ENCODE measurements at regions not wholly inside any gene's neighbourhood (a gene's known extent, or its start where the extent isn't known, plus 50 kb on each side); places are given as distances from the start of the nearest gene placed in this dataset.
"Not testable (repeated sequence)": the region's sequence is repeated elsewhere in the genome, so short reads cannot be mapped to it uniquely, and the experiment has no call there.

DNA sequence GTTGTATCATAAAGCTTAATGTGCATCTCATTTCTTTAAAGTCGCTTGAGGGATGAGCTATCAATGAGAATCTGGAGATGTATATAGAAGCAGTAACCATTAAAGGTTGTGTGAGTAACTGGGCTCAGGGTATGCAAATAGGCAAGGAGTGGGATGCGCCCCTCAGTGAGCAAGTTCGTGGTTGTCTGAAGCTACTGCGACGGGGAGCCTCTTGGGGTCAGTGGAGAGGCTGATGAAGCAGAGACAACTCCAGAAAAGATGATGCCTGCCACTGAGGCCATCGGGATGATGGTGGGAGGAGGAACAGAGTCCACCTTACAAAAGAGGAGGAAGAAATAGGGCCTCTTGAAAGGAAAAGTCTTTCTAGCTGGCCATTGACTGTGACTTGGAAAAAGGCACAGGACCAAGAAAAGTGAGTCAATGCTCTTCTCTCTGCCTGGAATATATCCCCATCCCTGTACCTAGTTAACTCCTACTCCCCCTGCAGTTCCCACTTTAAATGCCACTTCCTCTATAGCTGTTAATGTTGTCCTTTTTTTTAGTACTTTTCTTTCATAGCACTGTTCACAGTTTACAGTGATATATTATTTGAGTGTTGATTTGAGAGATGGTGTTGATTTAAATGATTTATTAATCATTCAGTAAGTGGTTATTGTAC lies 51.4 kb upstream of the LSM6 start:
- DNase-seq (ENCODE audit: low read depth in 4 of 4, low spot score in 3 of 4), result no peak

DNA sequence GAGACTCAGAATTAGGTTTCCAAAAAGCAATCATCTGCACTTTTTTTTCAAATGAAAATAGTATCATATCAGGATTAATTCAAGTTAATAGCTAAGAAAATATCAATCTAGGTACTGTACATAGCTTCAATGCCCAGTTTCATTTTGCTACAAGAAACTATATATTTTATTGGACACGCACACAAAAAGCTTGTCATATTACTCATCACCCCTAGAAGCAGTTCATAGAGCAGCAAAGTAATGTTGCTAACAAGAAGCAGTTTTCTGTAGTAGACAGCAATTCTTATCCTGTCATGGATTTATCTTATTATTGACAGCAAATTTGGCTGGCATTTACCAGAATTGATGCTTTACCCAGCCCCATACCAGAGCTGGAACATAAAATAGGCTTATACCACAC lies 52.3 kb upstream of the LSM6 start:
- no peak for DNase-seq (ENCODE audit: low read depth in 4 of 4, low spot score in 3 of 4)

DNA sequence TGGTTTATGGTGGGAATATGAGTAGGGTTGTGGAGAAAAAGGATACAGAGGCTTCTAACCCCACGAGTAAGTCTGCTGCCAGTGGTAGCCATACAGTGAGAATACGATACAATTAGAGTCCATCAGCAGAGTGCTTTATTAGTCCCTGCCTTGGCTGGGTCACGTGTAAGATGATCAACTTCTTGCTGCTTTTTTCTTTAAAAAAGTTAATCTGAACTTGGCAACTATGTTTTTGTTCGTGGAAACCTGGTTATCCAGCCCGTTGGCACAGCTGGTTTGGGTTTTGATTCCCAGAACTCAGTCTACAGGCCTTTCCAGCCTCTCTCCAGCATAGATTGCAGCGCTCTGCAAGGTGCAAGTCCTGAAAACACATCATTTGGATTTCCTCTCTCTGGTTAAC lies 53.1 kb upstream of the LSM6 start:
- no peak for DNase-seq (ENCODE audit: low read depth in 4 of 4, low spot score in 3 of 4)

DNA sequence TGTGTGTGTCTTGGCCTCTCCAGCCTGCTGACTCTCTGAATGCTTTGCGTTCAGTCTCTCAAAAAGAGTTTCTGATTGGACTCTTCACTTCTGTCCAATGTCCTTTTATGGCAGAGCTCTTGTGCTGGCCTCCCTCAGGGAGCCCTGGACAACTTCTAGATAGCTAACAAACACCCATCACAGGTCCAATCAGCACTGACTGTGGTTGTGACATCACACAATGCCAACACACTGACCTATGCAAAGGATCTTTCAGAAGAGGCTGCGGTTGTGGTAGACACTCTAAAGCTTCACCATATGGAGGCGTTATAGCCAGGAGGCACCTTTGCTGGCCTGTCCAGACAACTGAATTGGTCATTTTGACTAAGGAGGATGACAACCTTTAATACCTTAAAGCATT lies 53.8 kb upstream of the LSM6 start:
- no peak for DNase-seq (ENCODE audit: low read depth in 4 of 4, low spot score in 3 of 4)

DNA sequence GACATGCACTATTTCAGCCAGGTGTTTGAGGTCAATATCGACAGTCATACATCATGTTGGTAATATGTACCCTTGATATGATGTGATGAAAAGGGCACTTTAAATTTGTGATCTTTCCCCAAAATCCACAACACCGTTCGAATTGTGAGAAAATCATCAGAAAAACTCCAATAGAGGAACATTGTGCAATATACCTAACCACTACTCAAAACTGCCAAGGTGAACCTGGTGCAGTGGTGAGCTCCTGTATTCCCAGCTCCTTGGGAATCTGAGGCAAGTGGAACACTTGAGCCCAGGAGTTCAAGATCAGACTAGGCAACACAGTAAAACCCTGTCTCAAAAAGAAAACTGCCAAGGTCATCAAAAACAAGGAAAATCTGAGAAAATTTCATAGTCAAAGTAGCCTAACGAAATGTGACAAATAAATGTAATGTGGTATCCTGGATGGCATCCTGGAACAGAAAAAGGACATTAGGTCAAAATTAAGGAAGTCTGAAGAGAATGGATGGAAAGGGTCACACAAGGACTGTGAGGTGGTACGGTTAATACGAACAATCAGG lies 55.6 kb upstream of the LSM6 start:
- DNase-seq (ENCODE audit: low read depth in 4 of 4, low spot score in 3 of 4), result no peak

DNA sequence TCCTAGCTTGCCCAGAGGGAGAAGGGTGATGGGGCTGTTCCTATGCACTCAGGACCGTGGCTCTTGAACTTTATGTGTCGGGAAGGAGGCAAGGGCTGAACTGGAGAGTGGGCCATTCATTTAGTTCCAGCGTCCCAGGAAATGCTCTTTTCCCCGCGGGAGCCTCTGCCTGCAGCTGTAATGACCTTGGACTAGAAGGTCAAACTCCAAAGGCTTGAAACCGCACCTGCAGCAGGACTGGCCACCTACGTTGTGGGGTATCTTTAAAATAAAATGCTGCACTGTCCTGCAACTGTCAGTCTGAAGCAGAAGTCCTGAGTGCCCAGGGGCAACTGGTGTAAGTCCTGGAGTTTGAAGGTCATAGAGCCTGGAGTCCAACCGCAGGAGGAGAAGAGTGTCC lies 61.5 kb upstream of the LSM6 start:
- DNase-seq (ENCODE audit: low read depth in 4 of 4, low spot score in 3 of 4), result no peak

DNA sequence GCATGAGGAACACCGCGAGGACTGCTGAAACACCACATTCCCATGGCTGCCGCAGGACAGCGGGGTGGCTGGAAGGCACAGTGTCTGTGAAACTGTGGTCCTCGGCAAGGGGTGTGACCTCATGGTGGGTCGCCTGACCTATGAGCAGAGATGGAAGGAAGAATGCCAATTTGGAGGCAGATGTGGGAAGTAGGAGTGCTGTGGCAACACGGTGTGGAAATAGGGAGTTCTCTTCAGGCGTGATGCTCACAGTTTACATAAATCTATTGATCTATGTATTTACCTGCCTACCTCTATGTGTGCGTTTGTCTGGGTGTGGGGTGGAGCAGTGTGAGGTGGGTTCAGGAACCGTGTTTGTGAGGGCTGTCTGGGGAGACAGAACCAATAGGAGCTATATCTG lies 62.3 kb upstream of the LSM6 start:
- no peak for DNase-seq (ENCODE audit: low read depth in 4 of 4, low spot score in 3 of 4)

DNA sequence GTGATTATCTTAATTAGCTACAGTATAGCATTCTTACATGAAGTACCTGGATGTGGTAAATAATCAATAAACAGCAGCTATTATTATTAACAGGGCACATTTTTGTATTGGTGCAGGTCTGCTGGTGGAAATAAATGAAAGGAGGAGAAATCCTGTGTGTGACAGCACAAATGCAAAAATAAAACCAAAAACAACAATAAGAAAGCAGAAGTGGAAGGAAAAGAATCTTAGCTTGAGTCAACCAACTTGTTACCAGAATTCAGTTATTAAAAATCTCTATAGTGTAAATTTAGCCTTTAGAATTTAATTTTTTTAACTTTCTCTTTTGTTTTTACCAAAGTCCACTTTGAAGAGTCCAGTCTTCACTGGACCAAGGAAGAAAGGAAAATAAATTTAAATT lies 63.1 kb upstream of the LSM6 start:
- no peak for DNase-seq (ENCODE audit: low read depth in 4 of 4, low spot score in 3 of 4)

DNA sequence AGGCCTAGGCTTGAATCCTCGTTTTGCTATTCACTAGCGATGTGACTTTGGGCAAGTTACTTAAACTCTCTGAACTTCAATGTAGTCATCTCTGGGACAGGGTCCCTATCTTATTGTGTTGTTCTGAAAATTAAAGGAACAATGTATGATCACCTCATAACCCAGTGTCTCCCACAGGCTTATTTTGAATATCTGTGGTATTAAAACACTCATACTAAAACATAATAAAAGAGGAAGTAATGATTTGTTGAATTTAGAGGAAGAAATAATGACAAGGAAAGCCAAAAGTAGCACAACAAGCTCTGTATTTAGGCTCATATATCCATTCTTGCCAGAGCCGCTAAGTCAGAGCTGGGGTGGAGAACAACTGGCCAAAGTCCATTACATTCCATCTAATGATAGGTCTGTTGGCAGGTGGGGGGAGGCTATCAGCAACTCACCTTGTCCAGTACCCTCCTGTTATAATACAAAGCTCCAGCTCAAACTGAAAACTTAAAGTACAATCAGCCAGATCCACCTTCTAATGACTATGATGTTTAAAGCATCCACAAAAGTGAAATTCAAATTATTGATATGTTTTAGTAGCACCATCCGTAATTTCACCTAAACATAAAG lies 64.5 kb upstream of the LSM6 start:
- no peak for DNase-seq (ENCODE audit: low read depth in 4 of 4, low spot score in 3 of 4)

DNA sequence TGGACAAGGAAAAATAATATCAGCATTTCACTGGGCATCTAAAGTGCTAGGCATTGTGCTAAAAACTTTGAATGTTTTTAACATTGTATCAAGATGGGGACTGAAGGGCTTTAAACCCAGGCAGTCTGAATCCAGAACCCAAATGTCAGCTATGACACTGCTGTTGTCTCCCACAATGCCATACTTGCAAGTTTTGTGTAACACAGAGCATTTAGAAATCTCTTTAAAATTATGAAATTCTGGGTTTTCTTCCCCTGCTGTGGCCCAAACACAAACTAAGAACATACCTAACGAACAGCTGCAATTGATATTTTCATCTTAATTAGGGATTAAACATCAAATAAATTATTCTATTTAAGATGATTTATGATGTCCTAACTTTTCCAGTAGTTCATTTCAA lies 66.8 kb upstream of the LSM6 start:
- DNase-seq (ENCODE audit: low read depth in 4 of 4, low spot score in 3 of 4), result no peak

DNA sequence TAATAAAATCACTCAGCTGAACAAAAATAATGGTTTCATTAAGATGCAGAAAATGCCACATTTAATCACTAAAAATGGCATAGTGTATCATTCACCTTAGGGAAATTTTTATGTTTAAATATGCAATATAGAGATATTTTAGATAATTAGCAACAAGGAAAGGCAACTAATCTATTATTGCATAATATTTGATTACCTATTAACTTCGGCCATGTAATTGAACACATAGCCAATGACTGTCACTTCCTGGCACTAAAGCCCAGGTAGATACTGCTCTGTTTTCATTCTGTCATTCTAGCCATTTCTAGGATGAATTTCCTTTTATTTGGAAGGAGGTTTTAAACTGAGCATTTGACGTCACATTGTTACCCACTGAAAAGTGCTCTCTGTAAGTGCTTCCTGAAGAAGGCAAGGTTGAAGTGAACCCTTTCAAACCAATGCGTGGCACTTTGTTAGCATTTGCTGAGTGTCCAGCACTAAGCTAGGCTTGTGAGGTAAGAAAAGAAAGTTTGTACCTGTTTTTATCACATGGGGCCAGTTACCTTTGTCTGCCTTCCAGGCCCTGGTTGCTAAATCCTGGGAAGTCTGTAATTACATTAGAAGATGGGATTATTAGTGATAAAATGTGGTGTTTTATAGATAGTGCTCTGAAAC lies 67.8 kb upstream of the LSM6 start:
- DNase-seq (ENCODE audit: low read depth in 4 of 4, low spot score in 3 of 4), result no peak

DNA sequence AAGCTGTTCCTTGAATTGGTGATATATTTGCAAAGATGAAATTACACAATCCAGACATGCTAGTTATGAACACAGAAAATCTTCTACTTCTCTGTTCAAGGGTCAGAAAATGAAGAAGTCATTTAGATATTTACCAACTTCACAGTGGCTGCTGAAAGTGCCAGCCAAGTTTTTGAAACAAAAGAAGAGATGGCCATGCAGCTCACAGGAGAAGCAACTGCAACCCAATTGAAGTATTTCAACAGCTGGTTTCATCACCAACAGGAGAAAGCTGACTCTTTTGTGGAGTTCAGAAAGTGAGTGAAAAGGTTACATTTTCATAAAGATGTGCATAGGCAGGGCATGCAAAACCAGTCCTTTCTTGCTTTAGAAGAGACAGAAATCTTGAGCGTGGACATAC lies 70.1 kb upstream of the LSM6 start:
- no peak for DNase-seq (ENCODE audit: low read depth in 4 of 4, low spot score in 3 of 4)

DNA sequence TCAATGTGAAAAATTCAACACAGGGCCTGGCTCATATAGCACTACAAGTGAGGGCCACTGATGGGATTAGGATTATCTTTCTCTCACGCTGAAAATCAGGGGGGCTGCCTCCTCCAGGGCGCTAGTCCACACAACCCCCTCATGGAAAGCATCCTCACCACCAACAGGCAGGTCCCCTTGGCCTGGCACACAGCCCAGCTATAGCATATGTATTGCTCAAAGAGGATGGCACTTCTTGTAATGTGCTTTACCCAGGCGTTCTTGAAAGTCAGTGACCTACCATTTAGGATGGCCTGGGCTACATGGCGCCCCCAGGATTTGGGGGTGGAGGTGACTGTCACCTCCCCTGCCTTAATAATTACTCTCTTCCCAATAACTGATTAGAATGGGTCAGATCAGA lies 71.0 kb upstream of the LSM6 start:
- no peak for DNase-seq (ENCODE audit: low read depth in 4 of 4, low spot score in 3 of 4)

DNA sequence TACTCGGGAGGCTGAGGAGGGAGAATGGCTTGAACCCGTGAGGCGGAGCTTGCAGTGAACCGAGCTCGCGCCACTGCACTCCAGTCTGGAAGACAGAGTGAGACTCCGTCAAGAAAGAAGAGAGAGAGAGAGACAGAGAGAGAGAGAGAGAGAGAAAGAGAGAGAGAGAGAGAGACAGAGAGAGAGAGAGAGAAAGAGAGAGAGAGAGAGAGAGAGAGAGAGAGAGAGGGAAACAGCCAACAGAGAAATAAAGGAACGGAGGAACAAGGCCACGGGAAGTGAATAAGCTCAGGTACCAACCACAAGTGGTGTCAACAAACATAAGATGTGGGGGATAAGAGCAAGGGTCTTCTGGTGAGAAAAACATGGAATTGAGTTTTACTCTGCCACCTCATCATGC lies 71.5 kb upstream of the LSM6 start:
- DNase-seq (ENCODE audit: low read depth in 4 of 4, low spot score in 3 of 4), result not testable (repeated sequence)

DNA sequence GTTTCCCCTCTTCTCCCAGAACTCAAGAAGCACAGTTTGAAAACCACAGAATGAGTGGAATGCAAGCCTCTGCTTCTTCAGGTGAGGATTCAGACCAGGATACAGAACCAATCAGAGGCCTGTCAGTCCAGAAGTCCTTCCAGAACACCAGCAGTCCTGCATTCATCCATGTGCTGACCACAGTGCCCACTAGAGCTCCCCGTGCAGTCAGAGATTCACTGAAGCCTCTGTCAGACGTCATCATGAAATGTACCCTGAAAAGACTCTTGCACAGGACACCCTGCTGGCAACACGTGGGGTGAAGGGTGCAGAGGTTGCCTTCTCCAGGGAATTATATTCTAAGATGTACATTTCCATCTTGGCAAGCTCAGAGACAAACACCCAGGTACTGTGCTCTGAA lies 75.9 kb upstream of the LSM6 start:
- no peak for DNase-seq (ENCODE audit: low read depth in 4 of 4, low spot score in 3 of 4)

DNA sequence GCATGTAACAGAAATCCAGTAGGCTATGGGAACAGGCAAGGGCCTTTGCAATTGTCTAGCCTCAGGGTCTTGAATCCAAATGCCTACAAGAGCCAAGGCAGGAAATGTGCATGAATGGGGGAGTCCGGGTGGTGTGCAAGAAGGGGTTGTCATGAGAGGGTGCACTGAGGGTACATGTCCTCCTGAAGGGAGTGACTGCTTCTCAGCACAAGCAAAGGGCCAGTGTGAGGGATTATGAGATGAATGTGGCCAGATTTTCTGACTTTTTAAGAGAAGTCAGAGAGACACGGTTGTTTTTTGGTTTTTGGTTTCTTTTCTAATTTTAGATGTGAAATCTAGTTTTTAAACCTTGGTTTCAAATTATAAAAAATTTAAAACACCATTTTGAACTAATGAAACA lies 76.5 kb upstream of the LSM6 start:
- no peak for DNase-seq (ENCODE audit: low read depth in 4 of 4, low spot score in 3 of 4)

DNA sequence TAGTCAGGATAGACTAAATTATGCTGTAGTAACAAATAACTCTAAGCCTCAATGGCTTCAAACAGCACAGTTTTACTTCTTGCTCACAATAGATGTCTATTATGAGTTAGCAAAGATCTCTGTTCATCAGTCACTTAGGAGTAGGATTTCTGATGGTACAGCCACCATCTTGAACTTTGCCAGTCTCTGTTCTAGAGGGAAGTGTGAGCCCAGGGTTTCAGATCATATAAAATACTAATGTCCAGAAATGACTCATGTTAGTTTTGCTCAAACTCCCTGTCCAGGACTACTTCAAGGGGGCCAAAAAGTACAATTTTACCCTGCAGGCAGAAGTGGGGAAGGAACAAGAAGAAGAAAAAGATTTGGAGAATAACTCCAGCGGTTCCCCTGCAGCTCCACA lies 77.1 kb upstream of the LSM6 start:
- DNase-seq (ENCODE audit: low read depth in 4 of 4, low spot score in 3 of 4), result no peak

DNA sequence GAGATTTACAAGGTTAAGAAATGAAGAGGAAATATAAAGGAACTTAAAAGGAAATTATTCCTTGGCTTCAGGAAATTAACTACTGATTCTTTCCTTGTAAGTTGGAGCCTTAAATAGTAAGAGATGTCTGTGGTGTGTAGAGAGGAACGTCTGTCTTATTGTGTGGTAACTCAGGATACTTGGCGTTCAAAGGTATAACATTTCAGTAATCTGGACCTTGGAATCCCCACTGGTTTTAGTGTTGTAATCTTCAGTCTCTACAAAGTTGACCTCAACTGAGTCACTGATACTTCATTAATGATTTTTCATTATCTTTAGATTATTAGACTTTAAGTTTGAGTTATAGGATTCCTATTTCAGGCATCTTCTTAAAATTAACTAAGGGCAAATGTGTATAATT lies 79.1 kb upstream of the LSM6 start:
- no peak for DNase-seq (ENCODE audit: low read depth in 4 of 4, low spot score in 3 of 4)

DNA sequence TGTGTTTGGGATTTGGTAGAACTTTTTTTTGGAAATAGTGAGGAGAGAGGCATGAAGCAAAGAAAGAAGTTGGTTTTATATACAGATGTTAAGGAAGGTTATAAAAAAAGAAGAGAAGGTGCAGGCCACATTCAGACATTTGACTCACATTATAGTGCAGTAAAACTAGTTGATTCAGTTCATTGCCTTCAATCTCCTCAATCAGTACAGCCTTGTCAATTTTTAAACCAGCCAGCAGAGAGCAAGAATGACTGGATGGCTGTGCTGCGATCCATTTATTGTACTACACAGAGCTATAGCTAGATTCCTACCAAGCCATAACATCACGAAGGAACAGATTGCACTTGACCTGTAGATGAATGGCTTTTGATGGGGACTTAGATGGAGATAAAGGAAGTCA lies 79.7 kb upstream of the LSM6 start:
- DNase-seq (ENCODE audit: low read depth in 4 of 4, low spot score in 3 of 4), result no peak

DNA sequence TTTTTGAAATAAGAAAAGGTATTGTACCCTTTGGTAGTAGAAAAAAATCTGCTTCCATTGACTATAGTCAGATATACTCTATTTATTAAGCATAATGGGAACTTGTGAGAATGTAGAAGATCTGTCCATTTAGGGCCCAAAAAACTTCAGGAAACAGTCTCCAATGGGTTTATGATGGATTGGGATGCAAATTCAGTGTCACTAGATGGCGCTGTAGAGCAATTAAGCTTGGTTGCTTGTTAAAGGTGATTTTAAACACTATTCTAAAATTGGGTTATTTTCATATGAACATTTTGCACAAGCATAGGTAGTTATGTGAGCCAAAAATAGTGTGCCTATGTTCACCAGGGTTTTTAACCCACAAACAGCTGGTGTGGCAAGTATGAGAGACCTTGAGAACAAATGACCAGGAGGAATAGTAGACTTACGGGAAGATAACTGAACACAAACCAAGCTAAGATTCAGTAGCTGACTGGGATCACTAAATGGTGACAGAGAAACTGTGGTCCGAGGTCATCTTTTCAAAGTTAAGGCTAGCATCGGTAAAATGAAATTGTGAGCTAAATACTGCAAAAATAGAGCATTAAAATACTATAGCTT lies 80.3 kb upstream of the LSM6 start:
- DNase-seq (ENCODE audit: low read depth in 4 of 4, low spot score in 3 of 4), result peak; percentile 24 to 47 (median 34)

DNA sequence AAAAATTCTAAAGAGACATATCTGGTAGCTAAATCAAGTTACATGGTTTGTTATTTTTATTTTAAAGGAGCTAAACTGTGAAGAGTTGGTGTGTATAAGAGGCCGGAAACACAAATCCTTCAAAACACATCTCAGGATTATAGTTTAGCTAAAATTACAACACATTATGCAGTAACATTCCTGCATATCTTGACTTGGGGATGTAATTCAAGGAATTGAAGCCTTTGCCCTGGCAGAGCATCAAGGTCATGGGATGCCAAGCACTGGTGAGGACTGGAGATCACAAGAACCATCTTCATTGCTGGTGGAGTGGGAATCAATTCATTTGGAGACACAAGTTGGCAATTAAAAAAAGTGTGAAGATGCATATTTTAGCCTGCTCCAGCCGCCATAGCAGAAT lies 86.8 kb upstream of the LSM6 start:
- DNase-seq (ENCODE audit: low read depth in 4 of 4, low spot score in 3 of 4), result no peak

DNA sequence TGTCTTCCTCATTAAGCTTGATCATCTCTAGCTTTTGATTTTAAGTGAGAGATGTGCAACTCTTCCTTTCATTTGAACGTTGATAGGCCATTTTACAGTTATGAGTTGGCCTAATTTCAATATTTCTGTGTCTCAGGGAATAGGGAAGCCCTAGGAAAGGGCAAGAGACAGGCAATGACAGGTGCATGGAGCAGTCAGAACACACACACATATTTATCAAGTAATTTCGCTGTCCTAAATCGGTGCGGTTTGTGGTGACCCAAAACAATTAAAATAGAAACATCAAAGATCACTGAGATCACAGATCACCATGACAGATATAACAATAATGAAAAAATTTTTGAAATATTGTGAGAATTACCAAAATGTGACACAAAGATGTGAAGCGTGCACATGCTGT lies 87.7 kb upstream of the LSM6 start:
- DNase-seq (ENCODE audit: low read depth in 4 of 4, low spot score in 3 of 4), result no peak
